Suprapubic skin (tissue), 3 donors: ENCODE measurements at regions not wholly inside any gene's neighbourhood (a gene's known extent, or its start where the extent isn't known, plus 50 kb on each side); places are given as distances from the start of the nearest gene placed in this dataset.

Experiments
- CTCF ChIP-seq, 2 donors: fragments of 200-600 bp in 1 of 2; fragments of 450-650 bp in 1 of 2; sonication (generic) in 1 of 2; IDR thresholded peaks; one replicate each; pipeline ENCODE4 v1.5.1; 2016 to 2019; ENCODE audit warnings: antibody characterized with exemption in 2 of 2, mild to moderate bottlenecking in 1 of 2, moderate library complexity in 1 of 2
- EP300 ChIP-seq: sonication (generic); formaldehyde crosslinking; IDR thresholded peaks from one replicate; pipeline ENCODE4 v1.6.1; 2017; ENCODE audit warnings: antibody characterized with exemption
- POLR2A ChIP-seq, 2 donors: fragments of 450-650 bp; IDR thresholded peaks; one replicate each; pipeline ENCODE4 v1.6.1; 2017; ENCODE audit warnings: antibody characterized with exemption in 2 of 2, mild to moderate bottlenecking in 2 of 2, moderate library complexity in 2 of 2

DNA sequence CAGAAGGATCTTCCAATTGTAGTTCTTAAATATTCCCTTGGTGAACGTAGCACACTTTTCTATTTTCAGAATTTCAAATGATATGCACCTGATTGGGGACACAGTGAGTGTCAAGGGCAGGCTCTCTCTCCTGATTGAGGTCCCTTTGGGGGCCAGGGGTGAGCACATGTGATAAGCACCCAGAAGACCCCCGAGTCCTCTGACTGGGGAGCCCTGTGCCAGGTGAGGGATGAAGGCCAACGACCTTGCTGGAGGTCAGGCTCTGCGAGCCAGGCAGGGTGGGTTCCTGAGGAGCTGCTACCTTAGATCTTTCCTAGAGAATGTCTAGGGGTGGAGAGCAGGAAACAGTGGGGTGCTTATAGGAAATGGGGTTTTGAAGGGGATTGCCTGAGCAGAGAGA lies 1253.9 kb downstream of the BRD1 start:
- no peak for TF ChIP-seq CTCF (IDR thresholded peaks at IDR 0.05)
- TF ChIP-seq EP300 = no peak
- TF ChIP-seq POLR2A (IDR thresholded peaks at IDR 0.05) = no peak
